ENCODE measurements at regions not wholly inside any gene's neighbourhood (a gene's known extent, or its start where the extent isn't known, plus 50 kb on each side); places are given as distances from the start of the nearest gene placed in this dataset.

DNA sequence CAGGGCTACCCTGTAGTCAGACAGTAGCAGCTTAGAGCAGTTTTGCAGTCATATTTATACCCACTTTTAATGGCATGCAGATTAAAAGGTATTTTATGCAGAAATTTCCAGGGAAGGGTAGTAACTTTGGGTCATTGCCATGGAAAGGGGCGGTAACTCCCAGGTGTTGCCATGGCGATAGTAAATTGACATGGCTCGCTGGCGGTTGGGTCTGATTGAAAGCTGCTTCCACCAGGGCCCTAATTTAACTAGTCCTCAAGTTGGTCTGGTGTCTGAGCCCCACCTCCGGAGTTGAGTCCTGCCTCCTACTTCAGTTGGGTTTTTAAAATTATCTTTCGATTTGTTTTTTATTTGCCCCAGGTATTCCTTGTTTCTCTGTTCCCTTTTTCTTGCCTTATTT lies 70.1 kb downstream of the NAA11 start:
- TF ChIP-seq FOSB (CRISPR knock-in tag; IDR thresholded peaks at IDR 0.05) = no peak
- TF ChIP-seq, protein P1, sequence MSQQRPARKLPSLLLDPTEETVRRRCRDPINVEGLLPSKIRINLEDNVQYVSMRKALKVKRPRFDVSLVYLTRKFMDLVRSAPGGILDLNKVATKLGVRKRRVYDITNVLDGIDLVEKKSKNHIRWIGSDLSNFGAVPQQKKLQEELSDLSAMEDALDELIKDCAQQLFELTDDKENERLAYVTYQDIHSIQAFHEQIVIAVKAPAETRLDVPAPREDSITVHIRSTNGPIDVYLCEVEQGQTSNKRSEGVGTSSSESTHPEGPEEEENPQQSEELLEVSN (IDR thresholded peaks at IDR 0.05; ENCODE audit: borderline replicate concordance, low read depth) = no peak
- no peak overlapping the region for H3K27ac ChIP-seq
- WGBS (ENCODE audit: missing lambda C conversion rate) = 48% methylated on average over 6 of the region's 6 CpGs
- DNase-seq (ENCODE audit: low read depth in 1 of 2, low spot score in 1 of 2) (no peak), FAIRE-seq (no peak), ATAC-seq (no peak)
- no peaks in the 10 kb centered on the region for H3K9me3 ChIP-seq
- no peak overlapping the region for H3K4me3 ChIP-seq
- no peak overlapping the region for H3K4me2 ChIP-seq
- ChIA-PET POLR2A (no interaction called here), CTCF (no interaction called here)
- H3K4me1 ChIP-seq = no peaks in the 10 kb centered on the region

DNA sequence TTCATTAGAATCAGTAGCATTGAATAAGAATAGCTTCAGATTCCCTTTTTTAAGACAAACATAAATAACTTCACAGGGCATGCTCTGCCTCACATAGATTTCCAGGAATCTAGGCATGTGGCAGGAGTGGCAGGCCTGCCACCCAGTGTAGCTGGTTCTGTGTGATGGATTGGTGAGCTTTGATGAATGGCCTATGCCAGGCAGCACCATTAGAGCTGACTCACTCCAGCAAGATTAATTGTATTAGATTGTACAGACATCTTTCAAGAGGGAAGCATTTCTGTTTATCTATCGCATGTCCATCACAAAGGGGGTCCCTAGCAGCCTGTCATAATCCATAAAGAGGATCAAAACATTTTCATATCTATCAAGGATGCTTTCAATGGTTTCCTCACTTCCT lies 71.9 kb downstream of the NAA11 start:
- no peak for FAIRE-seq
- POLR2A ChIA-PET = no interaction called here

DNA sequence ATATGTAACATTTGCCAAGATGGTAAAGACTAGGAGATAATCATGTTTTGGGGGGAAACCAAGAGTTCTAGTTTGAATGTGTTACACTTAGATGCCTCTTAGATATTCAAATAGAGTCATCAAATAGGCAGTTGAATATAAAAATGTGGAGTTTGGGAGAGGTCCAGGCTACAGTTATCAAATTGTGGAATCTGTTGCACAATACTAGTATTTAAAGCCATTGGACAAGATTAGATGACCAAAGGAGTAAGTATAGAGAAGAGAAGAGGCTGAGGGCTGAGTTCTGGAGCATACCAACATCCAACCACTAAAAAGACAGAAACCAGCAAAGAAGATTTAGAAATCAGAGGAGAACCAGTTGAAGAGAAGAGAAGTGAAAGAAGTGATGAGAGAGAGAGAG lies 72.7 kb downstream of the NAA11 start:
- Histone ChIP-seq H3K4me3 (no peak overlapping the region), H3K27ac (no peak overlapping the region), H3K9me3 (no peaks in the 10 kb centered on the region), H3K4me2 (no peak overlapping the region), H3K4me1 (no peaks in the 10 kb centered on the region)
- ATAC-seq = no peak
- FAIRE-seq = no peak
- ChIA-PET CTCF (no interaction called here), POLR2A (no interaction called here)
- no peak for DNase-seq (ENCODE audit: low read depth in 1 of 2, low spot score in 1 of 2)
- TF ChIP-seq POLR2A (IDR thresholded peaks at IDR 0.05; ENCODE audit: low read length) (no peak), NPAS2 (CRISPR knock-in tag; IDR thresholded peaks at IDR 0.05; ENCODE audit: borderline replicate concordance) (no peak), HOXB5 (CRISPR knock-in tag; IDR thresholded peaks at IDR 0.05) (no peak), FOSB (CRISPR knock-in tag; IDR thresholded peaks at IDR 0.05) (no peak)
- TF ChIP-seq, protein P2, sequence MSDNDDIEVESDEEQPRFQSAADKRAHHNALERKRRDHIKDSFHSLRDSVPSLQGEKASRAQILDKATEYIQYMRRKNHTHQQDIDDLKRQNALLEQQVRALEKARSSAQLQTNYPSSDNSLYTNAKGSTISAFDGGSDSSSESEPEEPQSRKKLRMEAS (IDR thresholded peaks at IDR 0.05) = no peak

More for the DNA sequence above, 71.9 kb downstream of the NAA11 start:
- Histone ChIP-seq H3K4me1 (no peaks in the 10 kb centered on the region), H3K27ac (no peak overlapping the region), H3K9me3 (no peaks in the 10 kb centered on the region), H3K4me3 (no peak overlapping the region), H3K4me2 (no peak overlapping the region)
- CTCF ChIA-PET = no interaction called here
- WGBS (ENCODE audit: missing lambda C conversion rate) = 0% methylated on average over 1 of the region's 1 CpG
- DNase-seq (ENCODE audit: low read depth in 1 of 2, low spot score in 1 of 2) (no peak), ATAC-seq (no peak)
- TF ChIP-seq, protein P3, sequence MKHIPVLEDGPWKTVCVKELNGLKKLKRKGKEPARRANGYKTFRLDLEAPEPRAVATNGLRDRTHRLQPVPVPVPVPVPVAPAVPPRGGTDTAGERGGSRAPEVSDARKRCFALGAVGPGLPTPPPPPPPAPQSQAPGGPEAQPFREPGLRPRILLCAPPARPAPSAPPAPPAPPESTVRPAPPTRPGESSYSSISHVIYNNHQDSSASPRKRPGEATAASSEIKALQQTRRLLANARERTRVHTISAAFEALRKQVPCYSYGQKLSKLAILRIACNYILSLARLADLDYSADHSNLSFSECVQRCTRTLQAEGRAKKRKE (CRISPR knock-in tag; IDR thresholded peaks at IDR 0.05; ENCODE audit: low read depth) = no peak
- TF ChIP-seq HDAC2 (IDR thresholded peaks at IDR 0.05) (no peak), MAFK (IDR thresholded peaks at IDR 0.05; ENCODE audit: partially characterized antibody) (no peak), TP53 (CRISPR knock-in tag; IDR thresholded peaks at IDR 0.05) (no peak), JUN (IDR thresholded peaks at IDR 0.05) (no peak), RAD21 (conservative IDR thresholded peaks at IDR 0.05 in 1 of 2, IDR thresholded peaks at IDR 0.05 in 1 of 2) (no peak), CHD2 (IDR thresholded peaks at IDR 0.05; ENCODE audit: low read length, partially characterized antibody) (no peak), ZC3H11A (IDR thresholded peaks at IDR 0.05) (no peak), GATA3 (IDR thresholded peaks at IDR 0.05; ENCODE audit: borderline replicate concordance) (no peak), FOXS1 (CRISPR knock-in tag; IDR thresholded peaks at IDR 0.05) (no peak), TFCP2L1 (CRISPR knock-in tag; IDR thresholded peaks at IDR 0.05) (no peak), CEBPB (IDR thresholded peaks at IDR 0.05) (no peak), EHF (CRISPR knock-in tag; IDR thresholded peaks at IDR 0.05) (no peak), SMC3 (IDR thresholded peaks at IDR 0.05) (no peak), MAZ (IDR thresholded peaks at IDR 0.05; ENCODE audit: borderline replicate concordance, low read depth, low read length) (no peak), FOSB (CRISPR knock-in tag; IDR thresholded peaks at IDR 0.05) (no peak), ESRRA (IDR thresholded peaks at IDR 0.05; ENCODE audit: borderline replicate concordance, low read length) (no peak), EHMT2 (IDR thresholded peaks at IDR 0.05; ENCODE audit: low read depth) (no peak), CHD4 (IDR thresholded peaks at IDR 0.05; ENCODE audit: borderline replicate concordance) (no peak)
- TF ChIP-seq, protein P2 (IDR thresholded peaks at IDR 0.05) = no peak

Measured in A549 (cell line).